ENCODE measurements at regions not wholly inside any gene's neighbourhood (a gene's known extent, or its start where the extent isn't known, plus 50 kb on each side); places are given as distances from the start of the nearest gene placed in this dataset.

- TF ChIP-seq EZH2 (IDR thresholded peaks at IDR 0.05; ENCODE audit: insufficient read depth, low read length) (no peak), CTCF (IDR thresholded peaks at IDR 0.05; ENCODE audit: insufficient read depth, low read depth, low read length) (no peak)
- Histone ChIP-seq H3K27ac (ENCODE audit: low read depth, low read length) (no peak overlapping the region), H3K4me1 (ENCODE audit: insufficient read depth, low read length) (no peaks in the 10 kb centered on the region), H3K9me3 (ENCODE audit: insufficient read depth, low read depth, low read length) (no peaks in the 10 kb centered on the region), H3K36me3 (ENCODE audit: insufficient read depth, low read length) (no peaks in the 10 kb centered on the region), H2AFZ (ENCODE audit: low read depth, low read length) (no peak overlapping the region), H3K4me3 (ENCODE audit: insufficient read depth, low read depth, low read length) (no peak overlapping the region), H3K79me2 (ENCODE audit: insufficient read depth, low read length) (no peaks in the 10 kb centered on the region), H3K9ac (ENCODE audit: low read length) (no peak overlapping the region), H3K4me2 (ENCODE audit: low read length) (no peak overlapping the region), H4K20me1 (ENCODE audit: insufficient read depth, low read length) (no peaks in the 10 kb centered on the region), H3K27me3 (ENCODE audit: insufficient read depth, low read length) (peaks cover 8% of the 10 kb centered on the region)
- H3K27me3 Mint-ChIP-seq (ENCODE audit: low read depth, unreplicated experiment): peaks cover 18% of the 10 kb centered on the region
- FAIRE-seq (no peak), DNase-seq (ENCODE audit: low read depth) (no peak)
- peaks cover 3% of the 10 kb centered on the region for H3K9me3 Mint-ChIP-seq (ENCODE audit: unreplicated experiment)
- no peaks in the 10 kb centered on the region for H3K36me3 Mint-ChIP-seq (ENCODE audit: low read depth, unreplicated experiment)
- H3K27ac Mint-ChIP-seq (ENCODE audit: unreplicated experiment): no peak overlapping the region
- H3K4me3 Mint-ChIP-seq (ENCODE audit: unreplicated experiment): no peak overlapping the region
- no peaks in the 10 kb centered on the region for H3K4me1 Mint-ChIP-seq (ENCODE audit: low read depth, unreplicated experiment)
Observed at GRCh38 chr3:71843071-71843470, 58.1 kb upstream of the PROK2 start.

- Histone ChIP-seq H3K4me3 (ENCODE audit: insufficient read depth, low read depth, low read length) (no peak overlapping the region), H4K20me1 (ENCODE audit: insufficient read depth, low read length) (no peaks in the 10 kb centered on the region), H3K79me2 (ENCODE audit: insufficient read depth, low read length) (no peaks in the 10 kb centered on the region), H3K9ac (ENCODE audit: low read length) (no peak overlapping the region), H3K36me3 (ENCODE audit: insufficient read depth, low read length) (no peaks in the 10 kb centered on the region), H2AFZ (ENCODE audit: low read depth, low read length) (no peak overlapping the region), H3K27ac (ENCODE audit: low read depth, low read length) (no peak overlapping the region), H3K9me3 (ENCODE audit: insufficient read depth, low read depth, low read length) (no peaks in the 10 kb centered on the region), H3K27me3 (ENCODE audit: insufficient read depth, low read length) (no peaks in the 10 kb centered on the region), H3K4me1 (ENCODE audit: insufficient read depth, low read length) (no peaks in the 10 kb centered on the region), H3K4me2 (ENCODE audit: low read length) (no peak overlapping the region)
- TF ChIP-seq CTCF (IDR thresholded peaks at IDR 0.05; ENCODE audit: insufficient read depth, low read depth, low read length) (no peak), EZH2 (IDR thresholded peaks at IDR 0.05; ENCODE audit: insufficient read depth, low read length) (no peak)
- H3K4me1 Mint-ChIP-seq (ENCODE audit: low read depth, unreplicated experiment): no peaks in the 10 kb centered on the region
- H3K4me3 Mint-ChIP-seq (ENCODE audit: unreplicated experiment): no peak overlapping the region
- H3K27me3 Mint-ChIP-seq (ENCODE audit: low read depth, unreplicated experiment): peaks cover 5% of the 10 kb centered on the region
- H3K27ac Mint-ChIP-seq (ENCODE audit: unreplicated experiment): no peak overlapping the region
- no peak for DNase-seq (ENCODE audit: low read depth)
- no peaks in the 10 kb centered on the region for H3K36me3 Mint-ChIP-seq (ENCODE audit: low read depth, unreplicated experiment)
- FAIRE-seq: no peak
- H3K9me3 Mint-ChIP-seq (ENCODE audit: unreplicated experiment): no peaks in the 10 kb centered on the region
Observed at GRCh38 chr3:71838406-71838805, 53.5 kb upstream of the PROK2 start.

Data from astrocyte (in vitro differentiated cells and primary cell).